ENCODE measurements at regions not wholly inside any gene's neighbourhood (a gene's known extent, or its start where the extent isn't known, plus 50 kb on each side); places are given as distances from the start of the nearest gene placed in this dataset.

DNA sequence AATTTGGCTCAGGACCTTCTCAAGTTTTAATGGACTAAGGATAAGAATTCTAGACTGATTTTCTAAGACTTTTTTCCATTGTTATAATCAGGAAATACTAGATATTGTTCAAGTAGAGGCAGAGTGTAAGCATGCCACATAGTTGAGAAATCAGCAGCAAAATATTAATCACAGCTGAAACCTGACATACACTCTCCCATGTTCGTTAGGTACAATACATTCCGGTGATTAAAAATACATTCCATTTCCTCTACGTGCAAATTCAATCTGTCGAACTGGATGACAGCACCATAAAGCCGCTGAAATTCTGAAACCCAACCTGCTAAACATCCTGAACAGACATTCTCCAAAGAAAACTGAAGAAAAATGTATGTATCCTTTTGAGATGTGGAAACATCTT is 587.6 kb upstream of the DIPK2B start:
- ChIA-PET CTCF (interaction anchor here (1.8 kb wide), 1 partner anchor 14 kb away, joined by 9 read pairs; no protein-coding TSS in a partner anchor), POLR2A (interaction anchor here (1.9 kb wide), 1 partner anchor 18 kb away, joined by 12 read pairs; no protein-coding TSS in a partner anchor)
- Histone ChIP-seq H3K4me1 (ENCODE audit: control insufficient read depth, extremely low read depth, insufficient read depth, low read length) (peaks cover 28% of the 10 kb centered on the region), H4K20me1 (replicated peaks; ENCODE audit: control insufficient read depth, extremely low read depth, insufficient read depth, low read length) (no peaks in the 10 kb centered on the region), H3K27me3 (ENCODE audit: control insufficient read depth in 2 of 2, insufficient read depth in 2 of 2, low read length in 2 of 2) (no peaks in the 10 kb centered on the region), H2AFZ (ENCODE audit: low read depth, low read length) (no peak overlapping the region), H3K9me3 (replicated peaks; ENCODE audit: control insufficient read depth, insufficient read depth, low read length) (no peaks in the 10 kb centered on the region), H3K4me2 (ENCODE audit: insufficient read depth, low read length) (peak overlapping the region; percentile 72), H3K9ac (replicated peaks; ENCODE audit: extremely low read depth, insufficient read depth, low read length) (peak overlapping the region; percentile 75), H3K27ac (ENCODE audit: insufficient read depth, low read depth, low read length) (peak overlapping the region; percentile 78), H3K9me1 (replicated peaks; ENCODE audit: control insufficient read depth, extremely low read depth, insufficient read depth, low read length) (no peaks in the 10 kb centered on the region), H3K36me3 (ENCODE audit: control insufficient read depth in 2 of 2, extremely low read depth in 1 of 2, insufficient read depth in 2 of 2, low read length in 2 of 2) (no peaks in the 10 kb centered on the region), H3K79me2 (ENCODE audit: control insufficient read depth, insufficient read depth, low read length) (peaks cover 33% of the 10 kb centered on the region), H3K4me3 (replicated peaks in 1 of 3; ENCODE audit: insufficient read depth in 1 of 3, low read depth in 1 of 3, low read length in 3 of 3) (peak overlapping the region in 1 of 3 experiments; percentile 14)
- FAIRE-seq (peak; percentile 57), DNase-seq (ENCODE audit: low read depth, low spot score) (peak; percentile 64)
- intact Hi-C loops (cut with micrococcal nuclease) (loop anchor here (1.0 to 2.0 kb wide), 2 partner anchors 18 to 539 kb away; no protein-coding TSS in a partner anchor), dilution Hi-C loops (cut with MboI; ENCODE audit: extremely low pct_ligation_motif_present, low sequenced_read_pairs) (no loop called here)
- no TSS peak for BruUV-seq (replicated peaks)
- TF ChIP-seq MAX (IDR thresholded peaks at IDR 0.05; ENCODE audit: insufficient read depth, insufficient read length) (no peak), JUN (IDR thresholded peaks at IDR 0.05; ENCODE audit: borderline replicate concordance, insufficient read depth, insufficient read length, low read depth) (peak; percentile 19)
- TF ChIP-seq, protein P1, sequence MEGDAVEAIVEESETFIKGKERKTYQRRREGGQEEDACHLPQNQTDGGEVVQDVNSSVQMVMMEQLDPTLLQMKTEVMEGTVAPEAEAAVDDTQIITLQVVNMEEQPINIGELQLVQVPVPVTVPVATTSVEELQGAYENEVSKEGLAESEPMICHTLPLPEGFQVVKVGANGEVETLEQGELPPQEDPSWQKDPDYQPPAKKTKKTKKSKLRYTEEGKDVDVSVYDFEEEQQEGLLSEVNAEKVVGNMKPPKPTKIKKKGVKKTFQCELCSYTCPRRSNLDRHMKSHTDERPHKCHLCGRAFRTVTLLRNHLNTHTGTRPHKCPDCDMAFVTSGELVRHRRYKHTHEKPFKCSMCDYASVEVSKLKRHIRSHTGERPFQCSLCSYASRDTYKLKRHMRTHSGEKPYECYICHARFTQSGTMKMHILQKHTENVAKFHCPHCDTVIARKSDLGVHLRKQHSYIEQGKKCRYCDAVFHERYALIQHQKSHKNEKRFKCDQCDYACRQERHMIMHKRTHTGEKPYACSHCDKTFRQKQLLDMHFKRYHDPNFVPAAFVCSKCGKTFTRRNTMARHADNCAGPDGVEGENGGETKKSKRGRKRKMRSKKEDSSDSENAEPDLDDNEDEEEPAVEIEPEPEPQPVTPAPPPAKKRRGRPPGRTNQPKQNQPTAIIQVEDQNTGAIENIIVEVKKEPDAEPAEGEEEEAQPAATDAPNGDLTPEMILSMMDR (IDR thresholded peaks at IDR 0.05; ENCODE audit: extremely low read depth in 1 of 2, insufficient read depth in 1 of 2, low read depth in 1 of 2, low read length in 2 of 2), result no peak

DNA sequence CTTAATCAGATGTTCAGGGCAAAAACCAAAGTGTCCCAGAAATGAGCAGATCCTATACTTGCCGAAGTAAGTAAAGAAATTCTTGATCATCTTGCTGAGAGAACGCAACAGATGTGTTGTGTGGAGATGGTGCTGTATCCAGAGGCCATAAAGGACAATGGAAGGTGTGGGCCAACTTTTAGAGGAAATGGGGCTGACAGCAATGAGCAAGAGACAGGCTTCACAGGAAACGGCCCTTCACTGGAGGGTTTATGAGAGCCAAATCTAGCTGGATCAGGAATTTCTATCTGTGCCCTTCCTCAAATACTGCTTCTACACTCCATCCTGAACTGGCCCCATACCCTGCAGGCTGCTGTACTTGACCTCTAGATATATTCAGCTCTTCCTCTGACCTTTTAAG is 583.9 kb upstream of the DIPK2B start:
- H3K36me3 ChIP-seq (ENCODE audit: control insufficient read depth in 2 of 2, extremely low read depth in 1 of 2, insufficient read depth in 2 of 2, low read length in 2 of 2), result no peaks in the 10 kb centered on the region
- no peak overlapping the region for H2AFZ ChIP-seq (ENCODE audit: low read depth, low read length)
- H3K27ac ChIP-seq (ENCODE audit: insufficient read depth, low read depth, low read length), result no peak overlapping the region
- intact Hi-C loops (cut with micrococcal nuclease), result loop anchor here (1.0 kb wide), 1 partner anchor 9 kb away; no protein-coding TSS in a partner anchor
- dilution Hi-C loops (cut with MboI; ENCODE audit: extremely low pct_ligation_motif_present, low sequenced_read_pairs), result no loop called here
- peaks cover 49% of the 10 kb centered on the region for H3K79me2 ChIP-seq (ENCODE audit: control insufficient read depth, insufficient read depth, low read length)
- TF ChIP-seq, protein P1 (IDR thresholded peaks at IDR 0.05; ENCODE audit: extremely low read depth in 1 of 2, insufficient read depth in 1 of 2, low read depth in 1 of 2, low read length in 2 of 2), result no peak
- TF ChIP-seq MAX (IDR thresholded peaks at IDR 0.05; ENCODE audit: insufficient read depth, insufficient read length) (no peak), JUN (IDR thresholded peaks at IDR 0.05; ENCODE audit: borderline replicate concordance, insufficient read depth, insufficient read length, low read depth) (no peak), EZH2 (IDR thresholded peaks at IDR 0.05; ENCODE audit: borderline replicate concordance, low read depth, low read length, severe bottlenecking) (no peak), FOS (IDR thresholded peaks at IDR 0.05; ENCODE audit: borderline replicate concordance, insufficient read depth, low read length) (no peak), POLR2A (IDR thresholded peaks at IDR 0.05; ENCODE audit: low read depth, low read length) (no peak), POLR2AphosphoS5 (IDR thresholded peaks at IDR 0.05; ENCODE audit: insufficient read depth, low read depth, low read length) (no peak)
- no peaks in the 10 kb centered on the region for H3K27me3 ChIP-seq (ENCODE audit: control insufficient read depth in 2 of 2, insufficient read depth in 2 of 2, low read length in 2 of 2)
- no peaks in the 10 kb centered on the region for H4K20me1 ChIP-seq (replicated peaks; ENCODE audit: control insufficient read depth, extremely low read depth, insufficient read depth, low read length)
- no peak overlapping the region for H3K4me2 ChIP-seq (ENCODE audit: insufficient read depth, low read length)
- no peak overlapping the region for H3K9ac ChIP-seq (replicated peaks; ENCODE audit: extremely low read depth, insufficient read depth, low read length)
- H3K4me3 ChIP-seq (replicated peaks in 1 of 3; ENCODE audit: insufficient read depth in 1 of 3, low read depth in 1 of 3, low read length in 3 of 3), result no peak overlapping the region
- no TSS peak for BruUV-seq (replicated peaks)
- H3K9me1 ChIP-seq (replicated peaks; ENCODE audit: control insufficient read depth, extremely low read depth, insufficient read depth, low read length), result no peaks in the 10 kb centered on the region
- H3K9me3 ChIP-seq (replicated peaks; ENCODE audit: control insufficient read depth, insufficient read depth, low read length), result no peaks in the 10 kb centered on the region
- H3K4me1 ChIP-seq (ENCODE audit: control insufficient read depth, extremely low read depth, insufficient read depth, low read length), result peaks cover 28% of the 10 kb centered on the region
- ChIA-PET CTCF (interaction anchor here (0.9 kb wide), 1 partner anchor 10 kb away, joined by 3 read pairs; no protein-coding TSS in a partner anchor), POLR2A (no interaction called here)
- DNase-seq (ENCODE audit: low read depth, low spot score) (peak; percentile 12), FAIRE-seq (no peak)
